HepG2 (cell line): ENCODE measurements at regions not wholly inside any gene's neighbourhood (a gene's known extent, or its start where the extent isn't known, plus 50 kb on each side); places are given as distances from the start of the nearest gene placed in this dataset.
A peak's percentile ranks its signal among the peaks of the same experiment; 100 is the strongest.

ENCODE experiments used
- ATAC-seq: fragments of 200-7000 bp; cut with Tn5 transposase; 3 replicates; pipeline ENCODE4 v1.9.1; 2020; ENCODE audit warnings: mild to moderate bottlenecking, moderate library complexity
- BruUV-seq: library from RNA; stranded (reverse); fragments of 400-500 nt; replicated peaks from 2 replicates; lab custom pipeline; 2021; lab: Mats Ljungman, UMichigan
- CTCF ChIA-PET: fragments of 300-600 bp; formaldehyde crosslinking; extraction: SDS; loops from one replicate; lab custom pipeline; 2021; ENCODE audit warnings: low total read pairs, inconsistent platforms, low intra/inter-chr PET ratio; lab: Yijun Ruan, JAX
- POLR2A ChIA-PET: fragments of 350-600 bp; sonication (Branson Sonifier 250); formaldehyde crosslinking; loops from one replicate; lab custom pipeline; 2020; ENCODE audit warnings: antibody characterized with exemption, inconsistent platforms; lab: Yijun Ruan, JAX
- DNase-seq: peaks from one replicate; pipeline ENCODE4 v3.0.0-alpha.2; 2015; ENCODE audit warnings: low spot score
- FAIRE-seq: peaks from 3 replicates; lab custom pipeline; 2011; peaks lifted over from hg19 to GRCh38; lab: Jason Lieb, UNC
- H2AFZ ChIP-seq: one replicate; pipeline ENCODE4 v1.6.1; 2011; ENCODE audit warnings: low read length, inconsistent platforms
- H3K27ac ChIP-seq: fragments of 300-600 bp; 3 replicates; pipeline ENCODE4 v1.8.0; 2011; ENCODE audit warnings: mixed run types, mild to moderate bottlenecking, mixed read lengths, low read length, inconsistent platforms; ENCODE audit not compliant: insufficient read depth; ENCODE audit errors: extremely low read length
- H3K27me3 ChIP-seq, 2 experiments: fragments of 200-600 bp in 1 of 2; 2 replicates in 1 of 2; 3 replicates in 1 of 2; pipeline versions ENCODE4 v1.6.0 to v1.8.0; 2011; ENCODE audit warnings: low read length in 2 of 2, mild to moderate bottlenecking in 2 of 2, moderate library complexity in 2 of 2, inconsistent platforms in 1 of 2; ENCODE audit not compliant: insufficient read depth in 2 of 2, control insufficient read depth in 1 of 2
- H3K36me3 ChIP-seq, 2 experiments: fragments of 200-600 bp in 1 of 2; replicated peaks in 1 of 2; 2 replicates in 1 of 2; 3 replicates in 1 of 2; pipeline versions ENCODE4 v1.5.1 to v1.8.0; 2011; ENCODE audit warnings: low read length in 2 of 2, inconsistent platforms in 1 of 2; ENCODE audit not compliant: insufficient read depth in 2 of 2, control insufficient read depth in 1 of 2
- H3K4me1 ChIP-seq: 2 replicates; pipeline ENCODE4 v1.5.1; 2012; ENCODE audit warnings: low read length, inconsistent platforms; ENCODE audit not compliant: insufficient read depth
- H3K4me2 ChIP-seq: 2 replicates; pipeline ENCODE4 v1.6.0; 2011; ENCODE audit warnings: low read depth, low read length, inconsistent platforms
- H3K4me3 ChIP-seq, 3 experiments: fragments of 200-600 bp in 1 of 3; sonication (generic), shearing (Covaris generic) in 1 of 3; replicated peaks in 1 of 3; 2 replicates each; pipeline ENCODE4 v1.5.1; 2011 to 2016; ENCODE audit warnings: low read length in 3 of 3, inconsistent platforms in 2 of 3, low read depth in 2 of 3, mild to moderate bottlenecking in 2 of 3, control low read depth in 1 of 3, mixed read lengths in 1 of 3; ENCODE audit not compliant: insufficient read depth in 1 of 3
- H3K79me2 ChIP-seq: one replicate; pipeline ENCODE4 v1.6.1; 2011; ENCODE audit warnings: low read length, inconsistent platforms; ENCODE audit not compliant: insufficient read depth
- H3K9ac ChIP-seq: 2 replicates; pipeline ENCODE4 v1.6.0; 2011; ENCODE audit warnings: mild to moderate bottlenecking, low read depth, low read length, inconsistent platforms; ENCODE audit not compliant: insufficient read depth
- H3K9me3 ChIP-seq: 2 replicates; pipeline ENCODE4 v1.5.1; 2012; ENCODE audit warnings: mild to moderate bottlenecking, low read length
- H4K20me1 ChIP-seq: 2 replicates; pipeline ENCODE4 v1.6.0; 2011; ENCODE audit warnings: inconsistent platforms, mild to moderate bottlenecking, low read length, moderate library complexity; ENCODE audit not compliant: insufficient read depth
- ATF7 ChIP-seq, 2 experiments: fragments of 450-650 bp in 1 of 2; sonication (generic) in 1 of 2; formaldehyde crosslinking in 1 of 2; IDR thresholded peaks; 2 replicates each; pipeline versions ENCODE4 v1.4.0 to v1.6.1; 2016 to 2020; ENCODE audit warnings: antibody characterized with exemption in 1 of 2, mild to moderate bottlenecking in 1 of 2, missing genetic modification reagents in 1 of 2
- CREB1 ChIP-seq, 2 experiments: fragments of 450-650 bp in 1 of 2; IDR thresholded peaks; 2 replicates each; pipeline ENCODE4 v1.6.1; 2016 to 2017; ENCODE audit warnings: control low read depth in 1 of 2, mild to moderate bottlenecking in 1 of 2, missing compliant biosample characterization in 1 of 2, missing genetic modification characterization in 1 of 2
- HNRNPK ChIP-seq: fragments of 200-400 bp; formaldehyde crosslinking; IDR thresholded peaks from 2 replicates; pipeline ENCODE4 v1.6.1; 2018; ENCODE audit warnings: low read length, low read depth, moderate library complexity, mild to moderate bottlenecking; ENCODE audit not compliant: poor library complexity, severe bottlenecking
- HOXD1 ChIP-seq: sonication (generic); formaldehyde crosslinking; IDR thresholded peaks from 2 replicates; pipeline ENCODE4 v1.5.0; 2020; ENCODE audit warnings: missing genetic modification reagents
- KLF6 ChIP-seq: IDR thresholded peaks from 2 replicates; pipeline ENCODE4 v1.8.0; 2016; ENCODE audit warnings: missing biosample characterization, missing genetic modification reagents
- WGBS: methylation state at CpG from one replicate; pipeline ENCODE4 v1.1.6; 2017; ENCODE audit warnings: low lambda C conversion rate; 5-methylcytosine and 5-hydroxymethylcytosine counted together
- in situ Hi-C: cut with HindIII; loops from 2 replicates; pipeline ENCODE4 v1.10.0; 2017; ENCODE audit warnings: low pct_unique_long_range_greater_than_20kb; ENCODE audit not compliant: extremely low pct_ligation_motif_present
- intact Hi-C: fragments of 100-400 bp; cut with micrococcal nuclease; formaldehyde crosslinking; loops from one replicate; pipeline ENCODE4 v1.10.0; 2022; ENCODE audit not compliant: unreplicated experiment

- no peak for ATAC-seq
- no peak for FAIRE-seq
- no peak for DNase-seq
- Histone ChIP-seq H3K9ac (no peak overlapping the region), H3K9me3 (no peaks in the 10 kb centered on the region), H3K4me2 (no peak overlapping the region), H3K36me3 (no peaks in the 10 kb centered on the region), H3K4me1 (no peaks in the 10 kb centered on the region), H2AFZ (no peak overlapping the region), H3K27me3 (peaks cover 0 to 5% of the 10 kb centered on the region in 2 experiments; a peak in 1 of 5 replicates), H3K79me2 (no peaks in the 10 kb centered on the region), H3K4me3 (no peak overlapping the region), H4K20me1 (no peaks in the 10 kb centered on the region), H3K27ac (no peak overlapping the region)
- intact Hi-C loops (loop anchor here (5.0 kb wide), 1 partner anchor 940 kb away; no protein-coding TSS in a partner anchor), in situ Hi-C loops (loop anchor here (5.0 to 10.0 kb wide), 2 partner anchors 1060 to 1242 kb away; no protein-coding TSS in a partner anchor)
- POLR2A ChIA-PET = no interaction called here
- CTCF ChIA-PET = no interaction called here
- TF ChIP-seq HOXD1 (CRISPR knock-in tag) = no peak
- peak; percentile 82 for TF ChIP-seq ATF7 (IDR thresholded peaks at IDR 0.05)
- no peak for TF ChIP-seq ATF7 (CRISPR knock-in tag; IDR thresholded peaks at IDR 0.05)
- TF ChIP-seq CREB1 (IDR thresholded peaks at IDR 0.05) = peak; percentile 58
- TF ChIP-seq CREB1 (CRISPR knock-in tag; IDR thresholded peaks at IDR 0.05) = no peak
- no TSS peak for BruUV-seq
- 54% methylated on average over 2 of the region's 4 CpGs for WGBS
Observed at GRCh38 chr6:45717027-45717426, 298.6 kb downstream of the CLIC5 start.

DNA sequence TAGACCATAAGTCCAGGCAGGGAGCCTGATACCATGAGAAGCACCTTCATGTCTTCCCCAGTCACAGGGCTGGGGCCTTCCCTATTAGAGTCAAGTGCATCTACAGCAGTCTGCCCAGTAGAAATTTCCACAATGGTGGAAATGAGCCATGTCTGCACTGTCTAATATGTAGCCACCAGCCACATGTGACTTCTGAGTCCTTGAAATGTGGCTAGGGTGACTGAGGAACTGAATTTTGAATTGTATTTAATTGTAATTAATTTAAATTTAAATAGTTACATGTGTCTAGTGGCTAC lies 300.2 kb downstream of the CLIC5 start:
- POLR2A ChIA-PET = no interaction called here
- CTCF ChIA-PET = interaction anchor here (1.4 to 3.0 kb wide), 3 partner anchors 1047 to 1122 kb away, joined by 3 to 41 read pairs (median 8); no protein-coding TSS in a partner anchor
- H4K20me1 ChIP-seq = no peaks in the 10 kb centered on the region
- H3K27ac ChIP-seq = no peak overlapping the region
- in situ Hi-C loops = loop anchor here (5.0 to 10.0 kb wide), 2 partner anchors 1058 to 1241 kb away; no protein-coding TSS in a partner anchor
- no peaks in the 10 kb centered on the region for H3K4me1 ChIP-seq
- BruUV-seq = no TSS peak
- no peak overlapping the region for H3K4me2 ChIP-seq
- TF ChIP-seq KLF6 (CRISPR knock-in tag) (no peak), HNRNPK (no peak)
- intact Hi-C loops = loop anchor here (5.0 kb wide), 1 partner anchor 942 kb away; no protein-coding TSS in a partner anchor
- no peaks in the 10 kb centered on the region for H3K36me3 ChIP-seq
- no peak overlapping the region for H3K9ac ChIP-seq
- H2AFZ ChIP-seq = no peak overlapping the region
- no peaks in the 10 kb centered on the region for H3K9me3 ChIP-seq
- FAIRE-seq = no peak
- DNase-seq = no peak
- no peak overlapping the region for H3K4me3 ChIP-seq
- no peak for ATAC-seq
- no peaks in the 10 kb centered on the region for H3K79me2 ChIP-seq
- H3K27me3 ChIP-seq = peaks cover 0 to 5% of the 10 kb centered on the region in 2 experiments; a peak in 1 of 5 replicates
